ENCODE measurements at regions not wholly inside any gene's neighbourhood (a gene's known extent, or its start where the extent isn't known, plus 50 kb on each side); places are given as distances from the start of the nearest gene placed in this dataset.

DNA sequence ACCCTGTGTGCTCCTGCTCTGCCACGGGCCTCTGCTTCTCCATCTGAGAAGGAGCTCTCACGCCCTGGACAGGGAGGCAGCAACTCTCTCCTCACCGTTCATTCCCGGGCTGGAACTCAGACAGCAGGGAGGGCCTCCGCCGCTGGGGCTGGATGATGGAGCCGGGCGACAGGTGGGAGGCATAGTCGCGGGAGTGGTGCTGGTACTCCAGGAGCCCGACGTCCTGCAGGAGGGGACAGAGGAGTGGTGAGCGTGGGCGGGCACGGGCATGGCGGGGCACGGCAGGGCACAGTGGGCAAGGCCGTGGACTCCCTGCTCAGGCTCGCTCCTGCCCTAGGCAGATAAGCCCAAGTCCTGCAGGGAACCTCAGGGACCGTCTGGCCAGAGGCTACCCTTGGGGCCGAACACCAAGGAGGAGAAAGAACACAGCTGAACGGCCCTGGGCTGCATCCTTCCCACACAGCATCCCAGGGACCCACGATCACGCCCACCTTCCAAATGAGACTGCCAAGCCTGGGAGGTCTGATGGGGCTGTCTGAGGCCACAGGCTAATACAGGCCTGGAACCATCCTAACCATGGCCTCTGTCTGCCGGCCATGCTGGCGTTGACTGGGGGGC lies 81.0 kb downstream of the NCOR2 start:
- H3K27ac Mint-ChIP-seq: no peak overlapping the region
- no peaks in the 10 kb centered on the region for H3K27me3 Mint-ChIP-seq
- peaks cover 10% of the 10 kb centered on the region for H3K36me3 Mint-ChIP-seq
- H3K4me3 Mint-ChIP-seq: no peak overlapping the region
- no peaks in the 10 kb centered on the region for H3K9me3 Mint-ChIP-seq
- H3K4me1 Mint-ChIP-seq: peaks cover 8% of the 10 kb centered on the region

DNA sequence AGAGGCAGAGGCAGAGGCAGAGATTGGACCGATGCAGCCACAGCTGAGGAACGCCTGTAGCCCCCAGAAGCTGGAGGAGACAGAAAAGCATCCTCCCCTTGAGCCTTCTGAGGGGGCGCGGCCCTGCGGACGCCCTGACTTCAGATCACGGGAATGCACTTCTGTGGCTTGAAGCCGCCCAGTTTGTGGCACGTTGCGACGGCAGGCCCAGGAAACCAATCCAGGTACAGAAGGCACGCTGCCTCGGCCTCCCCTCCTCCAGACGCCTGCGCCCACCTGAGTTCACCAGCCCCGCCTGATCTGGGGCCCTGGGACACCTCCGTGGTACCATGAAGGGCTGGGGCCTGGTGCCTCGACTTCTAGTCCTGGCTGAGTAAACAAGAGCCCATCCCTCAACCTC lies 82.0 kb downstream of the NCOR2 start:
- H3K9me3 Mint-ChIP-seq: no peaks in the 10 kb centered on the region
- no peak overlapping the region for H3K27ac Mint-ChIP-seq
- no peaks in the 10 kb centered on the region for H3K27me3 Mint-ChIP-seq
- peaks cover 12% of the 10 kb centered on the region for H3K36me3 Mint-ChIP-seq
- H3K4me1 Mint-ChIP-seq: peaks cover 15% of the 10 kb centered on the region
- no peak overlapping the region for H3K4me3 Mint-ChIP-seq

DNA sequence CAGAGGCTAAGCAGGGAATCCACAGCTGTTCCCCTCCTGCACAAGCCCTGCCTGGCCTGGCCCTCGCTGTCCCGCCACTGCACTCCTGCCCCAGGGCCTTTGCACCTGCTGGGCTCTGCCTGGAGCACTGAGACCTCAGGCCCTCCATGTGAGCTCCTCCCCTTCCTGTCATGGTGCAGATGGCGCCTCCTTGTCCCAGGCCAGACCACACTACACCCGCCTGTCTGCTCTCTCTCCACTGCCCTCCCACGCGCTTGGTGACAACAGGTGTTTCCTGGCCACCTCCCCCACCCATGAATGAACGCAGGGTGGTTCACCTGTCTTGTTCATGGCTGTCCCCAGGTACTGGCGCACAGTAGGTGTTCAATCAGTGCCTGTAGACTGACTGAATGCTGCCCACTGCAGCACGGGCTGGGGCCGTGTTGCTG lies 82.9 kb downstream of the NCOR2 start:
- H3K9me3 Mint-ChIP-seq: no peaks in the 10 kb centered on the region
- H3K4me3 Mint-ChIP-seq: no peak overlapping the region
- H3K27ac Mint-ChIP-seq: no peak overlapping the region

DNA sequence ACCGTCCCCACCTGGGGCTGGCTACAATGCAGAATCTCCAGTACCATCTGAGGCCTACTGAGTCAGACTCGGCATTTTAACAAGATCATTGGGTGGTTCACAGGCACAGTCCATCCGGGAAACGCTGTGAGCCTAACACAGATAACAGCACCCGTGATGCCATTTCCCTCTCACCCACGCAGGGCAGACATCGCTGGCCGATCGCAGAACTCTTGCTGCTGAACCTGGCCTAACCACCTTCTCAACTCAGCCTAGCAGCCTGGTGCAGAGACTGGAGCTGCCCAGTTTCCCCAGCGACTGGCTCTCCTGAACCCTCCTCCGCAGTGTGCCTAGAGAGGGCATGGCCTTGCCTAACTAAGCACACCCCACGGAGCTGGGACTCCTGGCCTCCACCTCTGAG lies 83.3 kb downstream of the NCOR2 start:
- H3K4me3 Mint-ChIP-seq: no peak overlapping the region
- H3K36me3 Mint-ChIP-seq: peaks cover 12% of the 10 kb centered on the region
- no peaks in the 10 kb centered on the region for H3K27me3 Mint-ChIP-seq
- no peak overlapping the region for H3K27ac Mint-ChIP-seq
- peaks cover 20% of the 10 kb centered on the region for H3K4me1 Mint-ChIP-seq
- no peaks in the 10 kb centered on the region for H3K9me3 Mint-ChIP-seq

More for the DNA sequence above, 82.9 kb downstream of the NCOR2 start:
- Mint-ChIP-seq H3K4me1 (peaks cover 15% of the 10 kb centered on the region), H3K36me3 (peaks cover 12% of the 10 kb centered on the region), H3K27me3 (no peaks in the 10 kb centered on the region)

DNA sequence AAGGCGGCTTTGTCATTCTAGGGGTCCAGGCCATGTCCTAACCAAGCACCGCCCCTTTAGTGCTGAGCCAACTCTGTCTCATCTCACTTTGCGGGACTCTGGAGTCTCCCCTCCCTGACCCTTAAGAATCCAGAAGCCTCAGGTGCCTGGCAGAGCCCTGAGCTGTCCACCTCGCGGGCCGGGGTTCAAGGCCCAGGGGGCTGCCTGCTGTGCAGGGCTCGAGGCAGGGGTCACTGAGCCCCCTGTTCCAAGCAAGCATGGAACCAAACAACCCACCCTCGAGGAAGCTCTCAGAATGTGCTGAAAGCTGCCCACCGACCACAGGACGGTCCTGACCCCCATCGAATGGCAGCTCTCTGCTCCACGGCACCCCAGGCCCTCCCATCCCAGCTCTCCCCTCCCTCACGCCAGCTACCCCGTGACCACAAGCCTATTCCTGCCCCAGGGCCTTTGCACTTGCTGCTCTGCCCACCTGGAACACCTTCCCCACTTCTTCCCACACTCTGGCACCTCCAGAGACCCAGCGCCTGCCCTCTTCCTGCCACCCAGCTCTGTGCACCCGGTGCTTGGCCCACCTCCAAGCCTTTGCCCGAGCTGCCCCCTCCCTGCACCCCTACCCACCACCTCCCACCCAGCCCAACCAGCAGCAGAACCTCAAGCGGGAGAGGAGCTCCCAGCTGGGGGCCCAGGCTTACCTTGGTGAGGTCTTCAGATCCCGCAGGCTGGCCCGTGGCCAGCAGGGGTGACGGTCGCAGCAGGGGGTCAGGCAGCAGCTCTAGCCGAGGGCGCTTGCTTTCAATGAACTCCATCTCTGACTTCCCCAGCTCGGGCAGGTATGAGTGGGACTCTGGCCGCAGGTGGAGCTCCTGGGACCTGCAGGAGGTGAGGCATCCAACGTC lies 84.3 kb downstream of the NCOR2 start:
- Mint-ChIP-seq H3K27me3 (no peaks in the 10 kb centered on the region), H3K4me1 (peaks cover 26% of the 10 kb centered on the region), H3K9me3 (no peaks in the 10 kb centered on the region), H3K27ac (no peak overlapping the region), H3K4me3 (no peak overlapping the region), H3K36me3 (peaks cover 16% of the 10 kb centered on the region)

DNA sequence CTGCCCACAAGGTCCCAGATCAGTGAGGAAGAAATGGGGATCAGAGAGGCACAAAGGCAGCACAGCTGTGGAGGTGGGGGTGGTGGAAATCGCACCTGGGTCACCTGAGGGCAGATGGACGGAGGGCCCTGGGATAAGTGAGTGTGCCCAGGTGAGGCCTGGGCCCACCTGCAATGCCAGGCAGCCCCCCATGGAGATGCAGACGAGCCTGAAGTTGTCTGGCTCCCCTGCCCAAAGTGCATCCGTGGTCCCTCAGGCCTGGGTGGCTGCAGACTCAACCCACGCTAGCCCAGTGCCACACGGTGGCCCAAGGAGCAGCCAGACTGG lies 84.9 kb downstream of the NCOR2 start:
- Mint-ChIP-seq H3K4me1 (peaks cover 30% of the 10 kb centered on the region), H3K9me3 (no peaks in the 10 kb centered on the region)

DNA sequence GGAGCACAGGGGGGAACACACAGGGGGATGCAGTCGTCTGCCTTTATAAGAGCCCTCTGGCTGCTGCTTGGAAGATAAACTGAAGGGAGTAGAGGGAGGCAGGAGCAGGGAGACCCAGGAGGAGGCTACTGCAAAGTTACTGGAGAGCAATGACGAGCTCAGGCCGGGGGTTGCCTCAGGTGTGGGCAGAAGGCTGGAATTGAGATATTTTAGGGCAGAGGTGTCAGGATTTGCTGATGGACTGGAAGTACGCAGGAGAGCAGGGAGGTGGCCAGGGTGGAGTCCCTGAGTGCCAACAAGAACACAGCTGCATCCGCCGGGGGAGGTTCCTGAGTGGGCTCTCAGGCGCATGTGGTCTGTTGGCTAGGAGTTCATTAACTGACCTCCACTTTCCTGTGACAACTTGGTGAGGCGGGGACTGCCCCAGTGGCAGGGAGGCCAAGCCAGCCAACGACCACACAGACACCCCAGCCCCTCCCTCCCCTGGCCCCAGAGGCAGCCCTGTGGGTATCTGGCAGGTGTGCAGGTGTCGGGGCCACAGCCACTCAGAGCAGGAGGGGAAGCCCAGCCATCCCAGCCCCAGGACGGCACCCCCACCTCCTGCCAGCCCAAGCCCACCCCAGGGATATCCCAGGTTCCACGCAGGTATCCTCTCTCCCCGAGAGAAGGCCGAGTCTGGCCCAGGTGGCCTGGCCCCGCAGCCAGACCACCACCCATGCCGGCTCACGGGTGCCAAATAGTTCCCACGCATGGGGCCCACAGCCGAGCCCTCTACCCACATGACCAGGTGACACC lies 85.4 kb downstream of the NCOR2 start:
- Mint-ChIP-seq H3K36me3 (peaks cover 20% of the 10 kb centered on the region), H3K4me1 (peaks cover 32% of the 10 kb centered on the region), H3K4me3 (no peak overlapping the region), H3K27ac (peak overlapping the region; percentile 31), H3K27me3 (no peaks in the 10 kb centered on the region), H3K9me3 (no peaks in the 10 kb centered on the region)

More for the DNA sequence above, 84.9 kb downstream of the NCOR2 start:
- Mint-ChIP-seq H3K4me3 (no peak overlapping the region), H3K27ac (no peak overlapping the region), H3K27me3 (no peaks in the 10 kb centered on the region), H3K36me3 (peaks cover 16% of the 10 kb centered on the region)

DNA sequence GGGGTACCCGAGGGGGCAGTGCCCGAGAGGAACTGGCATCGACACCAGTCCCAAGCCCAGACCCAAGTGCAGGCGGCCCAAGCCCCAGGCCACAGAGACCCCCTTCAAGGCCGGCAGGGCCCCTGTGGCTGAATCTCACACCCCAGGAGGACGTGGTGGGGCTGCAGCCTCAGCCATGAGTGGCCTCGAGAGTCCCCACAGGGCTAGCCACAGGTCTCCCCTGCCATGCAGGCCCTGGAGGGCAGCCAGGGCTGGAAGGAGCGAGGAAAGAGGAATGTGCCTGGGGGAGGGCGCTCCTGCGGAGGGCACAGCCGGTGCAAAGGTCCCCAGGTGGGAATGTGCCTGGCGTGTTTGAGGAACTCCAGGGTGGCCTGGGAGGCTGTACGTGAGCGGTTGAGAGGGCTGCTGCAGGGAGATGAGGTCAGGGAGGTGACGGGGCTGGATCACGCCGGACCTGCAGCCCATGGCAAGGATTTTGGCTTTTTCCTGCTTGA lies 86.1 kb downstream of the NCOR2 start:
- Mint-ChIP-seq H3K27ac (no peak overlapping the region), H3K9me3 (no peaks in the 10 kb centered on the region), H3K36me3 (peaks cover 23% of the 10 kb centered on the region), H3K4me3 (no peak overlapping the region), H3K4me1 (peaks cover 32% of the 10 kb centered on the region), H3K27me3 (no peaks in the 10 kb centered on the region)

DNA sequence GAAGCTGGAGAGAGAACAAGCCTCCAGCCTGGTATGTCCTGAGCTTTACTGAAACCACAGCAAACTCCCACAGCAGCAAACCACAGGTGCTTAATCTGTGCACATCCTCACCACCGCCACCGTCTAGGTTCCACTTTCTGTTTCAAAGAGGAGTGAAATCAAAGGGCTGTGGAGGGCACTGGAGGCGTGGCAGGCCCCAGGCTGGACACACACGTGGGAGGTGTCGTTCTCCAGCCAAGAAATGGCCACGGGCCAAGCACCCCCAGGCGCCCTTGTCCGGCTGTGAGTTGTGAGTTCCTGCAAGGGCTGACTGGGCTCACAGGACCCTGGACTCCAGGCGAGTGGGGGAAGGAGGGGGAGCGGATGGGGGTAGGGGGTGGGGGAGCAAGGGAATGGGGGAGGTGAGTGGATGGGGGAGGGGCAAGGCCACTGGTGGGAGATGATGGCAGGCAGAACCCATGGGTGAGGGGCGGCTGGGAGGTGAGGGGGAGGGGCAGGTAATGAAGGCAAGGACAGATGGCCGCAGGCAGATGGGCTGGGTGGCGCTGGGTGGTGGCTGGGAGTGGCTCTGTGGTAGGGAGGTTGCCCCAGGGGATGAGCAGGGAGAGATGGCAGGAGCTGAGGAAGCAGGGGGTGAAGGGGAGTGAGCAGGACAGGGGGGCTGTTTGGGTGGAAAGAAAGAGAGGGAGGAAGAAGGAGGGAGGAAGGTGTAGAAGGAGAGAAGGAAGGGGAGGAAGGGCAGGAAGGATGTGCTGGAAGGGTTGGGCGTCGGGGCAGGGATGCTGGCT lies 86.7 kb downstream of the NCOR2 start:
- Mint-ChIP-seq H3K4me3 (no peak overlapping the region), H3K36me3 (peaks cover 23% of the 10 kb centered on the region), H3K27me3 (no peaks in the 10 kb centered on the region), H3K9me3 (no peaks in the 10 kb centered on the region), H3K4me1 (peaks cover 32% of the 10 kb centered on the region), H3K27ac (no peak overlapping the region)

DNA sequence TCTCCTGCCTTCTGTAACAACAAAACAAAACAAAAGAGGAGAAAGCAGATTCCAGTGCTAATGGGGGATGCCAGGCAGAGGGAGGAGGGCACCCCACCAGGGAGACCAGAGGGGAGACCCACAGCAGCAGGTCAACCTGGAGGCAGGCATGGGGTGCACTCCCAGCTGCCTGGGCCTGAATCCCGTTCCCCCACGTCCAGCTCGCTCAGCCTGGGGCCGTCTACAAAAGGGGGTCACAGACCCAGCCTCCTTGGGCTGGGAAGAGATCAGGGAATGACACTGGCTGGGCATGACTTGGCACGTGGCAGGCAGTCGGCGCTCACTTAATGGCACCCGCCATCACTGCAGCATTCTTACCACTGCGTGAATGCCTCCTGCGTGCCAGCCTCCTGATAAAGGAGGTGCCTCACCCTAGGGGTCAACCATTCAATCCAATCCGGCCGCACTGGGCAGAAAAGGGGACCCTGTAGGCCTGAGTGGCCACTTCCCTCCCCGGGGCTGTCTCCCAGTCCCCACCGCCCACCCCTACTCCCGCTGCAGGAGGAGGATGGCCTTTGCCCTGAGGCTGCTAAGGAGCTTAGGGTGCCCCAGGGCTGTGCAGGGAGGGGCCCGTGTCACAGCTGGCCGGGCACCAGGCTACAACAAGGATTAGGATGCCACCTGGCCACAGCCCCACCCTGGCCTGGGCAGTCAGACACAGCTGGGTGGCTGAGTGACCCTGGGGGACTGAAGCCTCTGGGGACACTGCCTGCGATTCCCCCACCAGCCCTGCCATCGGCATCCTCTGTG lies 87.5 kb downstream of the NCOR2 start:
- H3K27ac Mint-ChIP-seq: no peak overlapping the region
- no peaks in the 10 kb centered on the region for H3K9me3 Mint-ChIP-seq
- peaks cover 32% of the 10 kb centered on the region for H3K4me1 Mint-ChIP-seq
- peaks cover 26% of the 10 kb centered on the region for H3K36me3 Mint-ChIP-seq
- no peak overlapping the region for H3K4me3 Mint-ChIP-seq
- H3K27me3 Mint-ChIP-seq: no peaks in the 10 kb centered on the region

DNA sequence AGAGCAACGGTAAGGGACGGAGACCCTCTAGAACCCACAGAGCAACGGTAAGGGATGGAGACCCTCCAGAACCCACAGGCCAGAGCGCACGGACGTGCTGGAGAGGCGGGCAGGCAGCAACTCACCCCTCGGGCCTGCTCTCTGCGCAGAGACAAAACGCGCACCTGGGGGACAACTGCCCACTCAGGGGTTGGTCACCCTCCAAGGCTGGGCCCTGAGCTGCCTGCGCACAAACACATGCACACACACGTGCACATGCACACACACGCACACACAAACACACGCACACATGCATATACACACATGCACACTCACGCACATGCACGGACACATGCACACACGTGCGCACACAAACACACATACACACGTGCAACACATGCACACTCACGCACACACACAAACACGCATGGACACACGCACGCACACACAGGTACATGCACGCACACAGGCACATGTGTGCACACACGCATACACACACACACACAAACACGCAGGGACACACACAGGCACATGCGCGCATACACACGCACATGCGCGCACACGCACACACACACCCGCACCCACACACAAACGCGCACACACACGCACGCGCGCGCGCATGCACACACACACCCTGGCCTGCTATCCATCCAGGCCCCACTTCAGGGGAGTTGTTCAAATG lies 88.3 kb downstream of the NCOR2 start:
- peaks cover under 1% of the 10 kb centered on the region for H3K9me3 Mint-ChIP-seq
- peaks cover 32% of the 10 kb centered on the region for H3K4me1 Mint-ChIP-seq
- no peak overlapping the region for H3K27ac Mint-ChIP-seq
- peaks cover 27% of the 10 kb centered on the region for H3K36me3 Mint-ChIP-seq
- no peak overlapping the region for H3K4me3 Mint-ChIP-seq
- H3K27me3 Mint-ChIP-seq: no peaks in the 10 kb centered on the region

DNA sequence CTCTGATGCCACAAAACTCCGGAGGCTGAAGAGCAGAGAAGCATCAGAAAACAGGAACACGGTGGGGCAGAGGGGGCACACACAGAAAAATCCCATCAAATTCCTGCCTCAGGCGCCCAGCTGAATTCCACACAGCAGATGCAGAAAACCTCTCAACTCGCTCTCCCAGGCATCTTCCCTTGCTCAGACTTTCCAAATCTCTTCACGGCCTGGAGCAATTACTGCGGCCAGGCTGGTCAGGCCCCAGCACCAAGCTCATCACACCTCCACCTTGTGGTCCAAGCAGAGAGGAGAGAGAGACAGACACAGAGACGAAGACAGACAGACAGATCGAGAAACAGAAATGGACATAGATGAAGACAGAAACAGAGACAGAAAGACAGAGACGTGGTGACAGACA lies 89.0 kb downstream of the NCOR2 start:
- Mint-ChIP-seq H3K36me3 (peaks cover 31% of the 10 kb centered on the region), H3K27me3 (no peaks in the 10 kb centered on the region), H3K27ac (no peak overlapping the region), H3K4me1 (peaks cover 32% of the 10 kb centered on the region), H3K9me3 (peaks cover 6% of the 10 kb centered on the region), H3K4me3 (no peak overlapping the region)

DNA sequence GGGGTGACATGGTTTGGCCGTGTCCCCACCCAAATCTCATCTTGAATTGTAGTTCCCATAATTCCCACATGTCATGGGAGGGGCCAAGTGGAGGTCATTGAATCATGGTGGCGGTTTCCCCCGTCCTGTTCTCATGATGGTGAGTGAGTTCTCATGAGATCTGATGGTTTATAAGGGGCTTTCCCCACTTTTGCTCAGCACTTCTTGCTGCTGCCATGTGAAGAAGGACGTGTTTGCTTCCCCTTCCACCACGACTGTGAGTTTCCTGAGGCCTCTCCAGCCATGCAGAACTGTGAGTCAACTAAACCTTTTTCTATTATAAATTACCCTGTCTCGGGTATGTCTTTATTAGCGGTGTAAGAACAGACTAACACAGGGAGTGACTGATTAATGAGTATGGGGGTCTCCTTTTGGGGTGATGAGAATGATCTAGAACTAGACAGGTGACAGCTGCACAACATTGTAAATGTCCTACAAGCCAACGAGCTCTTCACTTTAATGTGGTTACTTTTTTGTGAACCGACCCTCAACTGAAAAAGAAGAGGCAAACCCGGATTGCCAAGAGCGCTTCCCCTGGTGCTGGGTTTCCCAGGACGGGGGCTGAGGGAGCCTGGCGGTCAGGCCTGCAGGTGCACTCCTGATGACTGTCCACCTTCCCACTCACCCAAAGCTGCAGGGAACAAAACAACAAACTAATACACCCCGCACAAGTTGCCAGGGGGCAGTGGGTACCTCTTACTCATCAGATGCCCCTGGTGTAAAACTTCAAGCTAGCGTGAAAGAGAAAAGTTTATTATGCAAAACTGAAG lies 90.1 kb downstream of the NCOR2 start:
- H3K36me3 Mint-ChIP-seq: peaks cover 34% of the 10 kb centered on the region
- H3K4me3 Mint-ChIP-seq: no peak overlapping the region

More for the DNA sequence above, 90.1 kb downstream of the NCOR2 start:
- Mint-ChIP-seq H3K4me1 (peaks cover 32% of the 10 kb centered on the region), H3K27ac (no peak overlapping the region), H3K27me3 (no peaks in the 10 kb centered on the region), H3K9me3 (peaks cover 6% of the 10 kb centered on the region)
